ENCODE measurements at regions not wholly inside any gene's neighbourhood (a gene's known extent, or its start where the extent isn't known, plus 50 kb on each side); places are given as distances from the start of the nearest gene placed in this dataset.

- TF ChIP-seq CTCF (IDR thresholded peaks at IDR 0.05; ENCODE audit: extremely low read depth, low read depth, low read length) = no peak
- no peak overlapping the region for H2AFZ ChIP-seq (ENCODE audit: low read length)
Measured at GRCh38 chr1:96536581-96536980, 185.0 kb upstream of the PTBP2 start.

GRCh38 chr1:96538111-96538641 lies 183.4 kb upstream of the PTBP2 start:
- Histone ChIP-seq H3K9me3 (ENCODE audit: low read depth, low read length) (no peaks in the 10 kb centered on the region), H3K79me2 (ENCODE audit: insufficient read depth, low read length) (no peaks in the 10 kb centered on the region), H3K36me3 (ENCODE audit: insufficient read depth, low read length) (no peaks in the 10 kb centered on the region), H3K4me1 (ENCODE audit: insufficient read depth, low read length) (peaks cover 20% of the 10 kb centered on the region), H3K4me3 (ENCODE audit: insufficient read depth, low read length) (peak overlapping the region; percentile 31), H3K27me3 (ENCODE audit: insufficient read depth, low read length) (no peaks in the 10 kb centered on the region), H3K4me2 (ENCODE audit: insufficient read depth, low read length) (peak overlapping the region; percentile 73), H4K20me1 (ENCODE audit: insufficient read depth, low read length) (no peaks in the 10 kb centered on the region), H3K27ac (ENCODE audit: low read depth, low read length) (peak overlapping the region; percentile 94), H2AFZ (ENCODE audit: low read length) (peak overlapping the region; percentile 45)
- no peak for DNase-seq (ENCODE audit: insufficient read length, low spot score, missing footprints)
- TF ChIP-seq CTCF (IDR thresholded peaks at IDR 0.05; ENCODE audit: extremely low read depth, low read depth, low read length) = peak; percentile 20

More at GRCh38 chr1:96536581-96536980, 185.0 kb upstream of the PTBP2 start:
- peaks cover 20% of the 10 kb centered on the region for H3K4me1 ChIP-seq (ENCODE audit: insufficient read depth, low read length)
- H3K27ac ChIP-seq (ENCODE audit: low read depth, low read length) = no peak overlapping the region
- no peaks in the 10 kb centered on the region for H4K20me1 ChIP-seq (ENCODE audit: insufficient read depth, low read length)
- H3K36me3 ChIP-seq (ENCODE audit: insufficient read depth, low read length) = no peaks in the 10 kb centered on the region
- no peaks in the 10 kb centered on the region for H3K27me3 ChIP-seq (ENCODE audit: insufficient read depth, low read length)
- no peak overlapping the region for H3K4me2 ChIP-seq (ENCODE audit: insufficient read depth, low read length)
- DNase-seq (ENCODE audit: insufficient read length, low spot score, missing footprints) = no peak
- H3K4me3 ChIP-seq (ENCODE audit: insufficient read depth, low read length) = no peak overlapping the region
- H3K9me3 ChIP-seq (ENCODE audit: low read depth, low read length) = no peaks in the 10 kb centered on the region
- H3K79me2 ChIP-seq (ENCODE audit: insufficient read depth, low read length) = no peaks in the 10 kb centered on the region

GRCh38 chr1:96538883-96539282 lies 182.7 kb upstream of the PTBP2 start:
- peak overlapping the region; percentile 94 for H3K27ac ChIP-seq (ENCODE audit: low read depth, low read length)
- peak overlapping the region; percentile 45 for H2AFZ ChIP-seq (ENCODE audit: low read length)
- no peaks in the 10 kb centered on the region for H3K36me3 ChIP-seq (ENCODE audit: insufficient read depth, low read length)
- no peaks in the 10 kb centered on the region for H4K20me1 ChIP-seq (ENCODE audit: insufficient read depth, low read length)
- H3K4me1 ChIP-seq (ENCODE audit: insufficient read depth, low read length) = peaks cover 20% of the 10 kb centered on the region
- H3K4me2 ChIP-seq (ENCODE audit: insufficient read depth, low read length) = peak overlapping the region; percentile 73
- DNase-seq (ENCODE audit: insufficient read length, low spot score, missing footprints) = no peak
- TF ChIP-seq CTCF (IDR thresholded peaks at IDR 0.05; ENCODE audit: extremely low read depth, low read depth, low read length) = no peak
- H3K4me3 ChIP-seq (ENCODE audit: insufficient read depth, low read length) = peak overlapping the region; percentile 31
- H3K79me2 ChIP-seq (ENCODE audit: insufficient read depth, low read length) = no peaks in the 10 kb centered on the region
- no peaks in the 10 kb centered on the region for H3K9me3 ChIP-seq (ENCODE audit: low read depth, low read length)
- no peaks in the 10 kb centered on the region for H3K27me3 ChIP-seq (ENCODE audit: insufficient read depth, low read length)

GRCh38 chr1:96541491-96541890 lies 180.1 kb upstream of the PTBP2 start:
- no peak overlapping the region for H3K4me2 ChIP-seq (ENCODE audit: insufficient read depth, low read length)
- H3K4me3 ChIP-seq (ENCODE audit: insufficient read depth, low read length) = no peak overlapping the region
- H3K27ac ChIP-seq (ENCODE audit: low read depth, low read length) = no peak overlapping the region
- H2AFZ ChIP-seq (ENCODE audit: low read length) = no peak overlapping the region
- no peak for DNase-seq (ENCODE audit: insufficient read length, low spot score, missing footprints)
- TF ChIP-seq CTCF (IDR thresholded peaks at IDR 0.05; ENCODE audit: extremely low read depth, low read depth, low read length) = no peak
- no peaks in the 10 kb centered on the region for H4K20me1 ChIP-seq (ENCODE audit: insufficient read depth, low read length)
- peaks cover 20% of the 10 kb centered on the region for H3K4me1 ChIP-seq (ENCODE audit: insufficient read depth, low read length)
- H3K27me3 ChIP-seq (ENCODE audit: insufficient read depth, low read length) = no peaks in the 10 kb centered on the region
- H3K36me3 ChIP-seq (ENCODE audit: insufficient read depth, low read length) = no peaks in the 10 kb centered on the region
- no peaks in the 10 kb centered on the region for H3K9me3 ChIP-seq (ENCODE audit: low read depth, low read length)
- no peaks in the 10 kb centered on the region for H3K79me2 ChIP-seq (ENCODE audit: insufficient read depth, low read length)
